Cardiac muscle cell (in vitro differentiated cells and primary cell): ENCODE measurements at regions not wholly inside any gene's neighbourhood (a gene's known extent, or its start where the extent isn't known, plus 50 kb on each side); places are given as distances from the start of the nearest gene placed in this dataset.
"Not testable (repeated sequence)": the region's sequence is repeated elsewhere in the genome, so short reads cannot be mapped to it uniquely, and the experiment has no call there.

Experiments used
- DNase-seq, 2 donors: peaks; one replicate each; pipeline versions ENCODE4 v3.0.0 to v3.0.0-alpha.2; 2010 to 2017; ENCODE audit warnings: low read depth in 1 of 2, low spot score in 1 of 2
- H3K27ac ChIP-seq: fragments of 200-600 bp; sonication (generic); 2 replicates; pipeline ENCODE4 v1.5.1; 2016
- H3K27me3 ChIP-seq: fragments of 200-600 bp; sonication (generic); 2 replicates; pipeline ENCODE4 v1.6.0; 2016; ENCODE audit warnings: control low read depth
- H3K36me3 ChIP-seq: fragments of 200-600 bp; sonication (generic); 2 replicates; pipeline ENCODE4 v1.5.1; 2016; ENCODE audit warnings: control low read depth
- H3K4me1 ChIP-seq: fragments of 200-600 bp; sonication (generic); 2 replicates; pipeline ENCODE4 v1.8.1; 2017; ENCODE audit warnings: low read depth, mild to moderate bottlenecking, mixed run types
- H3K4me3 ChIP-seq: fragments of 200-600 bp; sonication (generic); 2 replicates; pipeline ENCODE4 v1.5.1; 2016; ENCODE audit warnings: mild to moderate bottlenecking
- H3K9me3 ChIP-seq: fragments of 200-600 bp; sonication (generic); 2 replicates; pipeline ENCODE4 v1.5.1; 2017; ENCODE audit warnings: low read depth, mild to moderate bottlenecking, control low read depth
- CTCF ChIP-seq: IDR thresholded peaks from 2 replicates; pipeline ENCODE4 v1.5.1; 2012; ENCODE audit warnings: low read depth, mild to moderate bottlenecking, low read length

GRCh38 chr7:153696242-153696641 lies 356.0 kb upstream of the DPP6 start:
- no peak overlapping the region for H3K4me3 ChIP-seq
- no peaks in the 10 kb centered on the region for H3K4me1 ChIP-seq
- no peaks in the 10 kb centered on the region for H3K36me3 ChIP-seq
- no peaks in the 10 kb centered on the region for H3K27me3 ChIP-seq
- peaks cover 5% of the 10 kb centered on the region for H3K9me3 ChIP-seq
- TF ChIP-seq CTCF = no peak
- no peak overlapping the region for H3K27ac ChIP-seq
- DNase-seq = no peak

- Histone ChIP-seq H3K36me3 (no peaks in the 10 kb centered on the region), H3K27me3 (no peaks in the 10 kb centered on the region), H3K4me1 (no peaks in the 10 kb centered on the region), H3K4me3 (no peak overlapping the region), H3K9me3 (peaks cover 5% of the 10 kb centered on the region), H3K27ac (no peak overlapping the region)
- no peak for TF ChIP-seq CTCF
- DNase-seq = no peak
Measured at GRCh38 chr7:153698046-153698445, 354.2 kb upstream of the DPP6 start.

- H3K9me3 ChIP-seq = peaks cover 5% of the 10 kb centered on the region
- no peak overlapping the region for H3K4me3 ChIP-seq
- DNase-seq = no peak
- no peaks in the 10 kb centered on the region for H3K27me3 ChIP-seq
- no peak for TF ChIP-seq CTCF
- H3K27ac ChIP-seq = no peak overlapping the region
- H3K4me1 ChIP-seq = no peaks in the 10 kb centered on the region
- H3K36me3 ChIP-seq = no peaks in the 10 kb centered on the region
Measured at GRCh38 chr7:153701678-153702077, 350.5 kb upstream of the DPP6 start.

- not testable (repeated sequence) for H3K4me1 ChIP-seq, H3K27me3 ChIP-seq, H3K9me3 ChIP-seq, H3K27ac ChIP-seq, H3K4me3 ChIP-seq, DNase-seq, H3K36me3 ChIP-seq
Measured at GRCh38 chr7:153723892-153724291, 328.3 kb upstream of the DPP6 start.

GRCh38 chr7:153731504-153731903 lies 320.7 kb upstream of the DPP6 start:
- not testable (repeated sequence) for H3K9me3 ChIP-seq, H3K36me3 ChIP-seq, H3K27me3 ChIP-seq, H3K4me1 ChIP-seq, DNase-seq, H3K27ac ChIP-seq, H3K4me3 ChIP-seq

GRCh38 chr7:153743434-153743833 lies 308.8 kb upstream of the DPP6 start:
- H3K9me3 ChIP-seq, H3K4me1 ChIP-seq, H3K36me3 ChIP-seq, DNase-seq, H3K4me3 ChIP-seq, H3K27ac ChIP-seq, H3K27me3 ChIP-seq: not testable (repeated sequence)

GRCh38 chr7:153747969-153748368 lies 304.2 kb upstream of the DPP6 start:
- not testable (repeated sequence) for H3K36me3 ChIP-seq, H3K4me3 ChIP-seq, H3K4me1 ChIP-seq, H3K27ac ChIP-seq, DNase-seq, H3K9me3 ChIP-seq, H3K27me3 ChIP-seq

- H3K9me3 ChIP-seq, H3K4me1 ChIP-seq, H3K36me3 ChIP-seq, H3K27ac ChIP-seq, H3K27me3 ChIP-seq, DNase-seq, H3K4me3 ChIP-seq: not testable (repeated sequence)
Measured at GRCh38 chr7:153748885-153749284, 303.3 kb upstream of the DPP6 start.

GRCh38 chr7:153765869-153766268 lies 286.3 kb upstream of the DPP6 start:
- H3K4me3 ChIP-seq, H3K4me1 ChIP-seq, H3K27me3 ChIP-seq, DNase-seq, H3K36me3 ChIP-seq, H3K9me3 ChIP-seq, H3K27ac ChIP-seq: not testable (repeated sequence)

- not testable (repeated sequence) for H3K9me3 ChIP-seq, H3K4me1 ChIP-seq, DNase-seq, H3K27me3 ChIP-seq, H3K4me3 ChIP-seq, H3K36me3 ChIP-seq, H3K27ac ChIP-seq
Measured at GRCh38 chr7:153766926-153767325, 285.3 kb upstream of the DPP6 start.
